HG03575 (cell line): ENCODE measurements at regions not wholly inside any gene's neighbourhood (a gene's known extent, or its start where the extent isn't known, plus 50 kb on each side); places are given as distances from the start of the nearest gene placed in this dataset.

Experiments used
- ATAC-seq: cut with Tn5 transposase; IDR thresholded peaks from one replicate; pipeline ENCODE4 v1.9.1; 2021; ENCODE audit not compliant: unreplicated experiment, insufficient number of reproducible peaks, low FRiP score; ENCODE audit errors: extremely low read depth

DNA sequence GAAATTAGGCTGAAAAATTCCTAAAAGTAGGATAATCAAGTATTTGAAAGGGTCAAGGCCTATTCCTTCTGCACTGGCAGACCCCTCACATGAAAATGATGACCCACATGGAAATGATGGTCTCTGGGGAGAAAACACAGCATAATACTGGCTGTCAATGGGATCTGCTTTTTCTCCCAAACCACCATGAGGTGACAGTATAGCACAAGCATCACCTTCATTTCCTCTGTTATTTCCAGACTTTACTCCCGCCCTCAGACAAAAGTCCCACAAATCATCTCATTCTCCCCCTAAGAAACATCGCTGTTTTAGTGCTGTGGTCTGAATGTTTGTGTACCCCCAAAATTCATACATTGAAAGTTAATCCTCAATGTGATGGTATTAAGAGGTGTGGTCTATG is 161.0 kb downstream of the RSL24D1 start:
- ATAC-seq = no peak

- no peak for ATAC-seq
These were observed 163.2 kb downstream of the RSL24D1 start for GRCh38 chr15:55033574-55033973.

DNA sequence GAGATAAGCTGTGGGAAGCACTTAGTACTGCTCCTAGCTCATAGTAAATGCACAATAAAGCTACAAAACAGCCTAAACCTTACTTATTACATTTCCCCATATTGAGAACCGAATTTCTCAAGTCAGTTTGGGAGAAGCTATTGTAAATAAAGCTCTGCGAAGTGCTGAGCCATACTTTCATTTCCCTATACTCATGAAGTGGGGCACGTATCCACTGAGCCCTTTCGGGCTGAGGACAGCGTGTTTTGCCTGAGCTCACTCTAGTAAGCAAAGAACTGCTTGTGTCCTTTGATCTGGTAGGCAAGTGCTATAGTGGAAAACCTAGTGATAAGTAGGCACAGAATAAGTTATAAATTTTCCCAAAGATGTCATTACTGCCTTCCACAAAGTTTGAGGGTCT is 165.0 kb downstream of the RSL24D1 start:
- no peak for ATAC-seq

- no peak for ATAC-seq
These were observed 170.4 kb downstream of the RSL24D1 start for GRCh38 chr15:55026381-55026780.

GRCh38 chr15:55017635-55018034 is 179.1 kb downstream of the RSL24D1 start:
- ATAC-seq = no peak

- ATAC-seq = no peak
These were observed 180.5 kb downstream of the RSL24D1 start for GRCh38 chr15:55016225-55016624.

DNA sequence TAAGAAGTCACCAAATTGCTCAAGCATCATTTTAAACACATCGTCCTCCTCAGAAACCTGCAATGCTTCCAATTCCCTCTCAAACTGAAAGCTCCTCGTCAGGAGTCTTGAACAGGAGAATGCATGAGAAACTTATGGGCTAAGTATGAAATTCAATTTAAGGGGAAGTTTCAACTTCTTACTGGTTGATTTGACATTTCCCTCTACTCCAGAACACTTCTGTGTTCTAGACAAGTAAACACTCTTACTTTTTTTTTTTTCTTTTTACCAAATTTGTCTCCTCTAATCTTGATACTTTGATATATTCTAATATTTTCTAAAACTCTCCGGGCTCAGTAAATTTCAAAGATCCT is 181.7 kb downstream of the RSL24D1 start:
- ATAC-seq = no peak

DNA sequence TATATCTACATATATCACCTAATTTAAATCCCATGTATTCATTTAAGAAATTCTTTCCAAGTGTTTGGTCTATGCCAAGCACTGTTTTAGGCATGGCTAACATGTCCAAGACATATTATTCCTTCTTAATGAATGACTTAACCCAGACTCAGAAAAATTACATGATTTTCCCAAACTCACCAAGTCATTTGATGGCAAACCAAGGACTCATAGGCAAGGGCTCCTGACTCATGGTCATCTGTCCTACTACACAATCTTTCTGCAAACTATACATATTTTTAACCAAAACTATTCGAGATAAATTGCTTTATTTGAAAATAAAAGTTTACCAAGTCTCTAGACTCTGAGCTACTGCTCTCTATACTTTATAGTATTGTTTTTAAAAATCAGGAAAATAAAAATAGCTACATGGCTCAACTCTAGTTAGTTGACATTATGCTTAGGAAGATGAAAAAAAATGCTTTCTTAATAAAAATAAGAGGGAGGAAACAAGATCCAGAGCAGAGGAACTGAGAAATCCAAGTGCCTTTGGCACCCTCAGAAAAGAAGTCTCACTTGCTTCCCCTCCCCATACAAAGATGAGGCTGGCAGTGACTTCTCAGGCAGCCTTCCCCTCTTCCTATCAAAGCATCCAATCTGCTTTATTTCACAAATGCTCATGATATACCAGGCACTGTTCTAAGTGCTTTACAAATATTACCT is 182.2 kb downstream of the RSL24D1 start:
- no peak for ATAC-seq

DNA sequence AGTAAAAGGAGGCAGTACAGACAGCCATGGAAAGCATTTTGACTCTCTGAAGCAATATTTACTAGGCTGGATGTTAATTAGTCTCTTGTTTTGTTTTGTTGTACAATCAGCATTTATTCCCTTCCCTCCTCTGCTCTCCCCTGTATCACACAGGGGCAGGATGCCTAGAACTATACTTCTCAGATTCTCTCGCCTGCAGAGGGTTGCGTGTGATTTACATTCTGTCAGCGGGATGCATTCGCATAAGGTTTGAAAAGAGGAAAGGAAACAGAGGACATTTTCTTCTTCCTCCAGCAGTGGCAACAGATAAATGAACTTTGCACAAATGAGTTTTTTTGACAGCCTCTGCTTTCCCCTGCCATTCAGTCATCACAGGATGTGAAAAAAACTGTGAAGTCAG is 188.3 kb downstream of the RSL24D1 start:
- ATAC-seq = no peak

GRCh38 chr15:55007561-55007960 is 189.2 kb downstream of the RSL24D1 start:
- ATAC-seq = no peak

- ATAC-seq = no peak
These were observed 191.1 kb downstream of the RSL24D1 start for GRCh38 chr15:55005679-55006078.

DNA sequence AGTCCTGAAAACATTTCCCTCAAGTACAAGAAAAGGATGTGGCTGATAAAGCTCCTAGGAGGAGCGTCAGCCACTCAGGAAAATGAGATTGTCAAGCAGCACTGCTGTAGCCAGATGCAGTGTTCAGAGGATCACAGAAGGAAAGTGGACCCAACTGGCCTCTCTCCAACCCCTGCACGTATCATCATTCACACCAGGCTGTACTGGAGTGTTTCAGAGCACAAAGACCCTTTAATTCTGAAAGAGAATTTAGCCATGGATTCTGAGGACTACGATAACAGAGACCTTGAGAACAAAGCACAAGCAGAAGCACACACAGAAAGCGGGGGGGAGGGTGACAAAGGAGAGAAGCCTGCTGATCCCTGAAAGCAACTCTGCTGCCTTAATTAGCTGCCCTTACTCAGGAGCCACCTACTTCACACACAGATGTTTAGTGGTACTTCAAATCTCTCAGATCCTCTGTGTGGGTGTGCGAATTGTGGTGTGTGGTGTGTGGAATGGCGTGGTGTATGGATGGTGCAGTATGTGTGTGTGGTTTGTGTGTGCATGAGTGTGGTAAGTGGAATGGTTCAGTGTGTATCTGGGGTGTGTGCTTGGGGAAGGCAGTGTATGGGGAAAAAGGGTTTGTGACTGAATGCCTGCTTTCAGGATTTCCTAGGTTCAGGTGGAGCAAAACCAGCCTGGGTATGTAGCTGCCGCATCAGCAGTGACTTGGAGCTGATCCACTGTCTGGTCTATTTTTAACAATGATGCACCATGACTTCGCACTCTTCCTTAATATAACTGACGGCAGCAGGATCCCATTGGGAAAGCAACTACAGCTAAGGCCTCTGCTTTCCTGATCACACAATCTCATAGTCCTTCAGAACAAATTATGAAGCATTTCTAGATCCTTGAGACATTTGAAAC is 192.5 kb downstream of the RSL24D1 start:
- no peak for ATAC-seq

GRCh38 chr15:54998661-54999060 is 198.1 kb downstream of the RSL24D1 start:
- ATAC-seq = no peak

DNA sequence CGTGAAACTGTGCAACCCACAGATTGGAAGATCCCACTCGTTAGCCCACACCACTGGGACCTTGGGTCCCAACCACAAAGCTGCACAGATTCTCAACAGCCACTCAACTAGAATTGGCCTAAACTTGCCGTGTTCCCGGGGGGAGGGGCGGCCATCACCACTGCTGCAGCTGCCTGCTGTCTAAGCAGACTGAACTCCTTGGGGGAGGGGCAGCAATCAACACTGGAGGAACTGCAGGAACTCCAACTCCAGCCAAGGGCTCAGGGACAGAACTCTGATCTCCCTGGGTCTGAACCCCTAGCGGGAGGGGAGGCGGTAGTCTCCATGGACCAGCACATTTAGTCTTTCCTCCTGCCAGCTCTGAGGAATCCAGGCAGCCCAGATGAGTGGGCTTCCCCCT is 205.9 kb downstream of the RSL24D1 start:
- no peak for ATAC-seq

DNA sequence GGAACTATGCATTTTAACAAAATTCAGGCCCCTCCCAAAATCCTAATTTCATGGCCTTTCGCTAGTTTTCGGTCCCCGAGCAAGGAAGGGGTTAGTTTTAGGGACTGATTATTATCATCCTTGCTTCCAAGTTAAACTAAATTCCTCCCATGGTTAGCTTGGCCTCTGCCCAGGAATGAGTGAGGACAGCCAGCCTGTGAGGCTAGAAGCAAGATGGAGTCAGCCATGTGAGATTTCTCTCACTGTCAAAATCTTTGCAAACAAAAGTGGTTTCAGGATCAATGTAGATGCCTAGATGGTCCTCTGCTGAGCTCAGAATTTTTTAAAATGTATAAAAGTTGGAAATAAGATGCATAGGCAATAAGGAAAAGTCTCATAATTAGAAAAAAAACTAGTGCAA is 208.9 kb downstream of the RSL24D1 start:
- no peak for ATAC-seq

DNA sequence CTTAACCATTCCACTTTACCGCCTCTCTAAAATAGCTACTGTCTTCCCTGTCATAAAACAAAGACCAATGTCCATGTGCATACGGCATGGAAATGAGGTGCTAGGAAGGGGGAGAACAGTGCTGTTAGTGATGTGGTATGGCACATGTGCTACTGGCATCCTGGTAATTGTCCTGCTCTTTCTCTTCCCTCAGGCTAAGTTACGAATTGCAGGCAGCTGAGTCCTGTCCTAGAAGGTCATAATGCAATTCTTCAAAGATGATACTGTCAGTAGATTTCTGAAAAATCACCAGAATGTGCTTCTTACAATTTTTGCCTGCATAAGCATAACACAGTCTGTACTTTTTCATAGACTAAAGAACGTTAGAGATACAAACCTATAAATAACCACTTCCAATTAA is 216.8 kb downstream of the RSL24D1 start:
- ATAC-seq = no peak

GRCh38 chr15:54962637-54963036 is 234.1 kb downstream of the RSL24D1 start:
- ATAC-seq = no peak

DNA sequence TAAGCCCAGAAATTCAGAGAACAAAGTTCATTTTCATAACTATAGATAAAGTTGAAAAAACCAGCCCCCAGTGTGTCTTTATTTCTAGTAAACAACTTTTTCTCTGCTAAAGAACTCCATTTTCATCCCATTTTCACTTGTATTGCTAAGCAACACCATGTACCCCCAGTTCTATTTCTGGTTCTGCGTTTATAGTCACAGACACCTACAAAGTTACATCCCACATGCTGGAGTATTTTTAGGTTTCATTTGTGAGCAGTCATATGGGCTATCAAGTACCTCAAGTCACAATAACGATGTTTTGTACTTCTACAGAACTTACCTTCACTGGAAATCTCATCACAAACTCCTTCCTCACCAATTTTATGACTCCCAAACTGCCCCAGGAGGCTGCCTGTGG is 236.5 kb downstream of the RSL24D1 start:
- ATAC-seq = no peak

DNA sequence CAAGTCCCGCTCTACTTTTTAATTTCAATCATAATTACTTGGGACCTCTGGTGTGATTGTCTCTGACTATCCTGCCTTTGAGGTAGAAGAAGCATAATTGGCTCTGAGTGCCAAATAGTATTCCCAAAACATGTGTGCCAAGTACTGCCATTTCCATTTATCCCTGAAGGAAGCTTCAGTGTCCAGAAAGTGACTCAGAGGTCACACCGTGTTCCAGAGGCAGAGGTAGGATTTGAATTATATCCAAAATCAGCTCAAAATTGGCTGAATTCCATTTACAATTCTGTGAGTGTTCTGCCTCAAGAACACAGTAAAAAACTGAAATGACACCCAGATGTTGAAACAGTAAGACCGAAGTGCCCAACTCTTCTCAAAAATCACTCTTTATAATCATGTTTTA is 255.3 kb downstream of the RSL24D1 start:
- no peak for ATAC-seq

GRCh38 chr15:54917312-54917711 is 279.4 kb downstream of the RSL24D1 start:
- ATAC-seq = no peak
